GM10266 (cell line): ENCODE measurements at regions not wholly inside any gene's neighbourhood (a gene's known extent, or its start where the extent isn't known, plus 50 kb on each side); places are given as distances from the start of the nearest gene placed in this dataset.

Experiments
- DNase-seq: peaks from one replicate; pipeline ENCODE4 v3.0.0; 2012; ENCODE audit errors: extremely low spot score
- CTCF ChIP-seq: IDR thresholded peaks from 2 replicates; pipeline ENCODE4 v1.5.1; 2012; ENCODE audit warnings: mild to moderate bottlenecking, low read depth; ENCODE audit not compliant: control insufficient read depth, insufficient read depth; ENCODE audit errors: missing control alignments

GRCh38 chr3:162142511-162142910 lies 645.9 kb downstream of the OTOL1 start:
- no peak for TF ChIP-seq CTCF
- no peak for DNase-seq

GRCh38 chr3:162143180-162143579 lies 646.6 kb downstream of the OTOL1 start:
- TF ChIP-seq CTCF, result no peak
- no peak for DNase-seq

- no peak for DNase-seq
- TF ChIP-seq CTCF, result no peak
Observed at GRCh38 chr3:162147996-162148395, 651.4 kb downstream of the OTOL1 start.

GRCh38 chr3:162150790-162151189 lies 654.2 kb downstream of the OTOL1 start:
- TF ChIP-seq CTCF, result no peak
- no peak for DNase-seq

- no peak for DNase-seq
- no peak for TF ChIP-seq CTCF
Observed at GRCh38 chr3:162152636-162153035, 656.0 kb downstream of the OTOL1 start.

- DNase-seq, result no peak
- TF ChIP-seq CTCF, result no peak
Observed at GRCh38 chr3:162161595-162161994, 665.0 kb downstream of the OTOL1 start.

- no peak for TF ChIP-seq CTCF
Observed at GRCh38 chr3:162165346-162165745, 668.7 kb downstream of the OTOL1 start.

More at GRCh38 chr3:162165346-162165745, 668.7 kb downstream of the OTOL1 start:
- no peak for DNase-seq
